GM21526 (cell line): ENCODE measurements at regions not wholly inside any gene's neighbourhood (a gene's known extent, or its start where the extent isn't known, plus 50 kb on each side); places are given as distances from the start of the nearest gene placed in this dataset.
"Not testable (repeated sequence)": the region's sequence is repeated elsewhere in the genome, so short reads cannot be mapped to it uniquely, and the experiment has no call there.

Experiments
- ATAC-seq: cut with Tn5 transposase; IDR thresholded peaks from one replicate; pipeline ENCODE4 v1.9.1; 2021; ENCODE audit warnings: moderate library complexity; ENCODE audit not compliant: unreplicated experiment, low FRiP score

GRCh38 chr16:5347561-5347960 lies 250.0 kb upstream of the EEF2KMT start:
- ATAC-seq = no peak

DNA sequence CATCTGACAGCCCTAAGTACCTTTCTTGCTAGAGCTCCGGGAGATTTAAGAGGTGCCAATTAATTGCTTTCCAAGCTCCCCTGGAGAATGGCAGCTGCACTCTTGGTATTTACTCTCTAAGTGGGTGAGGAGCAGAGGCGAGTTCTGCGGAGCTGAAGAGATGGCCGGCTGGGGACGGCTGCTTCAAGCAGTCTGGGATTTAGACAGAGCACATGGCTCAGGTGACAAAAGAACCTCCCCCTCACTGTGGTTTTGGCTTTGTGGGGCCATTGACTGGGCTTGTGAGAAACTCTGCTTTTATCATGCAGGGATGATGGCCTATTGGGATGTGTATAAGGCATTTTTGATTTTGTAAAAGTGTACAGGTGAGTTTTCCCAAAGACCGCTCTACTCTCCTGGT lies 239.3 kb upstream of the EEF2KMT start:
- ATAC-seq = no peak

GRCh38 chr16:5333991-5334390 lies 236.4 kb upstream of the EEF2KMT start:
- ATAC-seq = no peak

DNA sequence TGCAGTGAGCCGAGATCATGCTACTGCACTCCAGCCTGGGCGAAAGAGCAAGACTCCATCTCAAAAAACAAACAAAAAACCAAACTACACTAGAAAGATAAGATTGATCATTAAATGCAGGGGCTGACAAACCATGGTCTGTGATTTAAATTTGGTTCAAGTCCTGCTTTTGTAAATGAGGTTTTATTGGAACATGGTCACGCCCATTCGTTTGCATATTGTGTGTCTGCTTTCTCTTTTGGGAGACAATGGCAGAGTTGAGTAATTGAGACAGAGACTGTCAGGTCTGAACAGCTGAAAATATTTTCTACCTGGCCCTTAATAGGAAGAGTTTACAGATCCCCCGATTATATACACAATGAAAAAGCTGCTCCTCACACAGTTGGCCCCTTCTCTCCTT lies 235.5 kb upstream of the EEF2KMT start:
- no peak for ATAC-seq

DNA sequence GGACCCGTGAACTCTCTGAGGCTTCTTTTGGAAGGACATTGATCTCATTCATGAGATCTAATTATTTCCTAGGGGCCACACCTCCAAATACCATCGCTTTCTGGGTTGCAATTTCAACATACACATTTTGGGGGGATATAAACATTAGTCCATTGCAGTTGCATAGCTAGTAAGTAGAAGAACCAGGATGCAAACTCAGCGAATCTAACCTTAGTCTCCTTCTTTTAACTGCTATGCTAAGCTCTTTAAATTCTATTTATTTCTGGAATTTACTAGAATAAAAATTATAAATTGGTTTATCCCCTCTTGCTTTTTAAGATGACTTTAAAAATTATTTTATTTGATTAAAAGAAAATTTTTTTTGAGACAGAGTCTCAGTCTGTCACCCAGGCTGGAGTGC lies 232.5 kb upstream of the EEF2KMT start:
- ATAC-seq = no peak

GRCh38 chr16:5328546-5328945 lies 231.0 kb upstream of the EEF2KMT start:
- no peak for ATAC-seq

DNA sequence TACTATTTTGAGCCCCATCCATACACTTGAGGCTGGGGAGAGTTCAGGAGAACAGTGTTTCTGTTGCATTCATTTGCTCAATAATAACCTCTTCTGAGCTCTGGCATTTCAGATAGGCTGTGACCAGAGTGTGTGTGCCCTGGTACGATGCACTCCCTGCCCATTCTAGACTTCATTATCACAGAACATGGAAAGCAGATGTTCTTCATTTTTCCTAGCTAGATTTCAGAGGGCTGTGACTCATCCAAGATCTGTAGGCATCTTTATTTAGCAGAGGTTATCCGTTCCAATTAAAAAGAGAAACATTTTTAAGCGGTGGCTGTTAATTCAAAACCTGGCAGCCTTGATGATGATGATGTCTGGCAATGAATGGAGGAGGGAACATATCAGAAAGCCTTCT lies 228.8 kb upstream of the EEF2KMT start:
- ATAC-seq = no peak

DNA sequence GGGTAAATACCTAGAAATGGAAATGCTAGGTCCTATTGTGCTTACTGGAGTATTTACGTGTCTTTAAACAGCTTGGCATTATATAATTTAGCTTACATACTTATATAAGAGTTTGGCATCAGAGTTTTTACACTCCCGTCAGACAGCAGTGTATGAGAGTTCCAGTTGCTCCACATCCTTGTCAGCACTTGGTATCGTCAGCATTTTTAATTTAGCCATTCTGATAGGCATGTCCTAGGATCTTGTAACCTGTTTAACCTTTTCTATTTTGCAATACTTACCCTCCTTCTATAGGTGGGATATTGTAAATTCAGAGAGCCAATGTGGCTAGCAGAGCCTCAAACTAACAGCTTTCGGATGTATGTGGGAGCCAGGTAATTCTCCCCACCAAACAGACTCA lies 228.3 kb upstream of the EEF2KMT start:
- ATAC-seq = no peak

DNA sequence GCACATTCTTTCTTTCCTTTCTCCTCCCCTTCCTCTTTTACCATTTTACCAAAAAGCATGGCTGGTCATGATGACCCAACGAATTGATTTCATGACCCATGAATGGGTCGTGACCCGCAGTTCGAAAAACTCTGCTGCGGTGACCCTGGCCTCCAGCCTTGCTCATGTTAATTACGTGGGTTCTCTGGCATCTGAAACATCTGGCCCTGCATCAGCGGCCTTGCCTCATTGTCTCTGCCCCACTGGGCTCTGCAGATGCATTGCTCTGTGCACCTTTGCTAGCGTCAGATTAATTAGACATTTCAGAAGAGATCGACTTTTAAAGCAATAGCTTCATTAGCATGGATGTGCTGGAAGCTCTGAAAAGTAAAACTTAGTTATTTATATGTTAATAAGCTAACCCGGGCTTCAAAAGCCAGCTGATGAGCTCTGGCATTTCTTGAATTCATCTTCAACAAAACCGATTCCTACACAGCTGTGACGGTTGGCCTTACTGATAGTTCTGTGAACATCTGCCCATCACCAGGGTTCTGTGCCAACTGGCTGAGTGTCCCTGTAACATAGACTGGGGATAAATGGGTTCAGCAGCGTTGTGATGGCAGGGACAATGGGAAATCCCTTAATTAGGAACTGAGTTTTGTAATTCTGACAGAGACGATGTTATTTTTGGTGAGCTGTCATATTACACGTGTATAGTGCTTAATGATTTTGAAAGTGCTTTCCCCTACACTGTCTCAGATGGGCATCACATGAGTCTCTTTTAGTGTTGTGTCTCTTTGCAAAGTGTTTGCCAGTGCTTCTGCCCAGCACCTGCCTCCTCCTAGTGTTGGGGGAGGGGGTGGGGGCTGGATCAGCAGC lies 225.9 kb upstream of the EEF2KMT start:
- no peak for ATAC-seq

DNA sequence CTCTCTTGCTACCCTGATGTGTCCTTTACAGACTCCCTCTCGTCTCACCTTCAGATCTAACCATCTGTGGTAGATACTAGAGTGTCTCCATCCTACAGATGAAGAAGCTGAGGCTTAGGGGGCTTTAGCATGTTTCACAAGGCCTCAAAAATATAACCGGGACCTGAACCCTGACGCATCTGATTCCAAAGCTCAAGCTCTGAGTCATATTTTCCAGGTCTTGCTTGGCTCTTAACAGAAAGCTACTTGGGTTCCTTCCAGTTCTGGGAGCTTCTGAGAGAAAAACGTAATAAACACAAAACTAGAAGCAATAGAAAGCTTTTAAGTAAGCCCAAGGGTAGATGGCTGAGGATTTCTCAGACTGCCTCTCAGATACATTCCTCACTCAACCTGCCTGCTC lies 224.3 kb upstream of the EEF2KMT start:
- no peak for ATAC-seq

DNA sequence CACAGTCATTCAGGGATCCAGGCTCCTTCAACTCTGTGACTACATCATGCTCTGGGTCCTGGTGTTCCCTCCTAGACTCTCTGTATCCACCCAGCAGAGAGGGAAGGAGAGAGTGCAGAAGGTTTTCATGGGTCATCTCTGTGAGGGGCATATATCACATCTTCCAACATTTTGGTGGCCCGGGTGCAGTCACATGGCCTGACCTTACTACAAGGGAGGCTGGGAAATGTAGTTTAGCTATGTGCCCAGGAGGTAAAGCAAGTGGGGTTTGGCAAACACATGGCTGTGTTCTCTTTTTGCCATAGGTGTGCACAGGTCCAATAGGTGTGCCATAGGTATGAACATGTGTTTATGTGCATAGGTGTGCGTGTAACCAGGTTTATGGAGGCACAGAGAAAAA lies 222.2 kb upstream of the EEF2KMT start:
- no peak for ATAC-seq

- no peak for ATAC-seq
Observed at GRCh38 chr16:5315914-5316313, 218.3 kb upstream of the EEF2KMT start.

DNA sequence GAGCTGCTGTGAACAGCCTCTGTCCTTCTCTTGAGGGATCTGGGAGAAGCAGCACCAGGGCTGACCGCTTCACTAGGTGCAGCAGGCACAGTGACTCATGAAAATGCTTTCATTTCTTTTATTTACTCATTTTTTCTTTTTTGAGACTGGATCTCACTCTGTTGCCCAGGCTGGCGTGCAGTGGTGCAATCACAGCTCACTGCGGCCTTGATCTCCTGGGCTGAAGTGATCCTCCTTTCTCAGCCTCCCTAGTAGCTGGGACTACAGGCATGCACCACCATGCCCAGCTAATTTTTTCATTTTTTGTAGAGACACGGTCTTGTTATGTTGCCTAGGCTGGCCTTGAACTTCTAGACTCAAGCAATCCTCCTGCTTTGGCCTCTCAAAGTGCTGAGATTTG lies 216.8 kb upstream of the EEF2KMT start:
- ATAC-seq = no peak

- no peak for ATAC-seq
Observed at GRCh38 chr16:5309946-5310611, 212.5 kb upstream of the EEF2KMT start.

- no peak for ATAC-seq
Observed at GRCh38 chr16:5305023-5305422, 207.4 kb upstream of the EEF2KMT start.

GRCh38 chr16:5302372-5303114 lies 204.9 kb upstream of the EEF2KMT start:
- ATAC-seq = no peak

DNA sequence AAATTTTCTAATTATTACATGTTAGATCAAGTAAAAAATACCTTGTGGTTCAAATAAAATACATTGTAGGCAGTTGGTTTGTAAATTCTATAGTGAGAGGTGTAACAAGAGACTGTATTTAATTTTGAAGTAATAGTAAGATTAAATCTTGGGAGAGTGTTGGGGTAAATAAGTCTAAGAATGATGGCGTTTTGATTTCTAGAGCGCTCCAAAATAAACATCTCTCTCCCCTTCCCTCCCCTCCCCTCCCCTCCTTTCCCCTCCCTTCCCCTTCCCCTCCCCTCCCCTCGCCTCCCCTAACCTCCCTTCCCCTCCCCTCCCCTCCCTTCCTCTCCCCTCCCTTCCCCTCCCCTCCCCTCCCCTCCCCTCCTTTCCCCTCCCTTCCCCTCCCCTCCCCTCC lies 200.6 kb upstream of the EEF2KMT start:
- ATAC-seq = no peak

GRCh38 chr16:5296176-5296575 lies 198.6 kb upstream of the EEF2KMT start:
- no peak for ATAC-seq

DNA sequence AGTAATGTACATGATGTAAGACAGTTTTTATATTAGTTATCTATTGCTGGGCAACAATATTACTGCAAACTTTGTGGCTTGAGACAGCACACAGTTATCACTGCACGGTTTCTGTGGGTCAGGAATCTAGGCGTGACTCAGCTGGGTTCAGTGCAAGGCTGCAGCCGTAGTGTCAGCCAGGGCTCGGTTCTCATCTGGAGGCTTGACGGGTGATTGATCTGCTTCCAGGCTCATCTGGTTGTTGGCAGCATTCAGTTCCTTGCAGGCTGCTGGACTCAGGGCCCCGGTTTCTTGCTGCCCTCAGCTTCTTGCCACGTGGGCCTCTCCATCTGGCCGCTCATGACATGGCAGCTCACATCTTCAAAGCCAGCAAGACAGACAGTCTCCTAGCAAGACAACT lies 197.7 kb upstream of the EEF2KMT start:
- not testable (repeated sequence) for ATAC-seq

GRCh38 chr16:5282152-5282551 lies 184.6 kb upstream of the EEF2KMT start:
- ATAC-seq = not testable (repeated sequence)

- ATAC-seq = no peak
Observed at GRCh38 chr16:5257462-5257861, 159.9 kb upstream of the EEF2KMT start.
